AG04449 (cell line): ENCODE measurements at regions not wholly inside any gene's neighbourhood (a gene's known extent, or its start where the extent isn't known, plus 50 kb on each side); places are given as distances from the start of the nearest gene placed in this dataset.

ENCODE experiments used
- CTCF ChIA-PET: fragments of 350-600 bp; formaldehyde crosslinking; extraction: SDS; loops from one replicate; lab custom pipeline; 2021; ENCODE audit warnings: antibody characterized with exemption; lab: Yijun Ruan, JAX
- POLR2A ChIA-PET: fragments of 400-600, 350-600 bp; formaldehyde crosslinking; extraction: SDS; loops from one replicate; lab custom pipeline; 2020; ENCODE audit warnings: antibody characterized with exemption, inconsistent platforms; lab: Yijun Ruan, JAX
- DNase-seq: peaks from one replicate; pipeline ENCODE4 v3.0.0-alpha.2; 2010; ENCODE audit warnings: low read depth, low spot score
- H3K4me3 ChIP-seq: 2 replicates; pipeline ENCODE4 v1.5.1; 2011; ENCODE audit warnings: low read depth, mild to moderate bottlenecking, control low read depth, low read length
- TF ChIP-seq, protein P1 (sequence below): IDR thresholded peaks from one replicate; pipeline ENCODE4 v1.5.1; 2011; ENCODE audit warnings: mild to moderate bottlenecking, moderate library complexity, low read length, control low read depth, inconsistent platforms; ENCODE audit not compliant: insufficient read depth; ENCODE audit errors: missing control alignments

DNA sequence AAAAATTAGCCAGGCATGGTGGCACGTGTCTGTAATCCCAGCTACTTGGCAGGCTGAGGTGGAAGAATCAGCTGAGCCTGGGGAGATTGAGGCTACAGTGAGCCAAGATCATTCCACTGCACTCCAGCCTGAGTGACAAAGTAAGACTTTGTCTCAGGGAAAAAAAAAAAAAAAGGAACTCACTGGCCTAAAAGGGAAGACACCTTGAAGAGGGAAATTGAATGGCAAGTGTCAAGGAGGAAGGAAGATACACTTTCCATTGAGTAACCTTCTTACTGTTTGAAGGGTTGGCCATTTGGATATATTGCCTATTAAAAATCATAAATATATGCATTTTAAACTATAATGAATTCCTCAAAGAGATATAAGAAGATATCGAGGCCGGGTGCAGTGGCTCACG is 147.5 kb upstream of the FAM241A start:
- DNase-seq = no peak
- TF ChIP-seq, protein P1, sequence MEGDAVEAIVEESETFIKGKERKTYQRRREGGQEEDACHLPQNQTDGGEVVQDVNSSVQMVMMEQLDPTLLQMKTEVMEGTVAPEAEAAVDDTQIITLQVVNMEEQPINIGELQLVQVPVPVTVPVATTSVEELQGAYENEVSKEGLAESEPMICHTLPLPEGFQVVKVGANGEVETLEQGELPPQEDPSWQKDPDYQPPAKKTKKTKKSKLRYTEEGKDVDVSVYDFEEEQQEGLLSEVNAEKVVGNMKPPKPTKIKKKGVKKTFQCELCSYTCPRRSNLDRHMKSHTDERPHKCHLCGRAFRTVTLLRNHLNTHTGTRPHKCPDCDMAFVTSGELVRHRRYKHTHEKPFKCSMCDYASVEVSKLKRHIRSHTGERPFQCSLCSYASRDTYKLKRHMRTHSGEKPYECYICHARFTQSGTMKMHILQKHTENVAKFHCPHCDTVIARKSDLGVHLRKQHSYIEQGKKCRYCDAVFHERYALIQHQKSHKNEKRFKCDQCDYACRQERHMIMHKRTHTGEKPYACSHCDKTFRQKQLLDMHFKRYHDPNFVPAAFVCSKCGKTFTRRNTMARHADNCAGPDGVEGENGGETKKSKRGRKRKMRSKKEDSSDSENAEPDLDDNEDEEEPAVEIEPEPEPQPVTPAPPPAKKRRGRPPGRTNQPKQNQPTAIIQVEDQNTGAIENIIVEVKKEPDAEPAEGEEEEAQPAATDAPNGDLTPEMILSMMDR = no peak
- ChIA-PET POLR2A (no interaction called here), CTCF (no interaction called here)
- H3K4me3 ChIP-seq = no peak overlapping the region

DNA sequence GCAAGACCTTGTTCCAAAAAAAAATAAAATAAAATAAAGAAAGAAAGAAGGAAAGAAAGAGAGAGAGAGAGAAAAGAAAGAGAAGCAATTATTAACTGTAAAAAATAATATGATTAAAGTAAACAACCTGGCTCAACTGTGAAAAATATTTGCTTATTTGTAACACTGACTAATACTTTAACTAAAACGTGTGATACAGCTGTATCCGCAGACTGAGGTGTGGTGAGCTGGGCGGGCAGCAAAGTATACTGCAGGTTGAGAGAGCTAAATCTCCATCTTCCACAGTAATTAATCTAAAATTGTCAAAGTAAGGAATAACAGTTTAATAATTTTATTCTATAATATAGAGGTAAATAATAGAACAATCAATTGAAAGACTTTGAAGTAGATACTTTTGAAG is 145.5 kb upstream of the FAM241A start:
- no peak overlapping the region for H3K4me3 ChIP-seq
- TF ChIP-seq, protein P1 = no peak
- DNase-seq = no peak
- POLR2A ChIA-PET = no interaction called here
- CTCF ChIA-PET = no interaction called here

DNA sequence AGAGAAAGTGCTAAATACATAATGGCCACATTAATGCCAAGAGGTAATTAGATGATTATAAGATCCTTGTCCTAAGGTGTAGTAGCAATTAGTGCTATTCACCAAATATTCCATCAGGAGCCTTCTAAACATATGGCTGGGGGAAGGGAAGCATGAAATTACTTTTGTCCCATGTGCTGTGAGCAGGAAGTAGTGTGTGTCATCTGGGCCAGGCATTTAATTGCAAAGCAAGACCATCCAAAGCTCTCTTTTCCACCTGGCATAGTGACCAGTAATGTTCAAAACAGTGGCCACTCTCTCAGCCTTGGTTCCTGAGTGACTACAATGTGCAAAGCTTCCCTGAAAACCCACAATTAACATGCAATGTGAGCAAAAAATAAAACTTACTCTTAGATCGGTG is 144.2 kb upstream of the FAM241A start:
- DNase-seq = no peak
- ChIA-PET POLR2A (interaction anchor here (0.6 kb wide), 1 partner anchor 1107 kb away, joined by 3 read pairs; no protein-coding TSS in a partner anchor), CTCF (no interaction called here)
- TF ChIP-seq, protein P1 = no peak
- no peak overlapping the region for H3K4me3 ChIP-seq

DNA sequence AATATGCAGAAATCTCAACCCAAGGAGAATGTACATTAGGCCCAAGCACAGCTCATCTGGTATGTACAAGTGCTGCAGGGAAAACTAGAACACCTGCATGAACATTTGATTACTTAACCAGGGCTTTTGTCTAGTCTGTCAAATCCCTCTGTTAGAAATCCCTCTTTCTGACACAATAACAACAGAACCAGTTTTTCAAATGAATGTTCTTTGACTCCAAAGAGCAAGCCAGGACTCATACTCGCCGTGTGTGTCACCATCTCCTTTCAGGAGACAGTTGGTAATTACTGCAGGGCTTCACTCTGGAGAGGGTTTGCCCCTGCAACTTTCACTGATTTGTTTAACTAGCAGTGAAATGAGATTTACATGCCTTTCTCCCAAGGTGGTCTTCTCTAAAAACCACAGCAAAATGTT is 143.0 kb upstream of the FAM241A start:
- TF ChIP-seq, protein P1 = no peak
- H3K4me3 ChIP-seq = no peak overlapping the region
- CTCF ChIA-PET = no interaction called here
- DNase-seq = no peak
- POLR2A ChIA-PET = no interaction called here

DNA sequence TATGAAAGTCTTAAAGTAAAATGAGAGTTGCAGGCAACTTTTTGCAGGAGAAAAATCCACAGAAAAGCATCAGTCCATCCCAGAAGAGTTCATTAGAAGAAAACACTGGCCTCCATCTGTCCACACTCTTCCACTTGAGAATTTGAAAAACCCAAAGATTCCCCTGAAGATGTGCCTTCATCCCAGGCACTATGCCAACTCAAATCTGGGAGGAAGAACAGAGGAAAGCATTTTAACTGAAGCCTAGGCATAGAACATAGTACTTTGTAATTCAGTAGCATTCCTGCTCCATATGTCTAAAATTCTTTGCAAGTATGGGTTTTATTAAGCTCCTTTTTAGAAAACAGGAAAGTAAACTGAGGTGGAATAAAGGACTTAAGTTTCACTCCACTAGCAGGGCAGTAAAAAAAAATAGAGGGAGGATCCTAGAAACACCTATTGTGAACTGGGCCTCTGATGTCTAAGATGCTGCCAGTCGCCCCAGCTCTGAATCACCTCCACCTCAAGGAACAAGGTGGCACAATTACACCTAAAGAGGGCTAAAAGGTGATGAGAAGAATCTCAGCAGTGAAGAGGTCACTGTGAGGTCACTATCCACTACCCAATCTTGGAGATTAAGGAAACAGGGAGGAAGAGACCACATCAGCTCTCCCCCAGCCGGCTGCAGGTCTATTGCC is 141.9 kb upstream of the FAM241A start:
- H3K4me3 ChIP-seq = no peak overlapping the region
- POLR2A ChIA-PET = no interaction called here
- CTCF ChIA-PET = no interaction called here
- TF ChIP-seq, protein P1 = no peak
- DNase-seq = no peak

DNA sequence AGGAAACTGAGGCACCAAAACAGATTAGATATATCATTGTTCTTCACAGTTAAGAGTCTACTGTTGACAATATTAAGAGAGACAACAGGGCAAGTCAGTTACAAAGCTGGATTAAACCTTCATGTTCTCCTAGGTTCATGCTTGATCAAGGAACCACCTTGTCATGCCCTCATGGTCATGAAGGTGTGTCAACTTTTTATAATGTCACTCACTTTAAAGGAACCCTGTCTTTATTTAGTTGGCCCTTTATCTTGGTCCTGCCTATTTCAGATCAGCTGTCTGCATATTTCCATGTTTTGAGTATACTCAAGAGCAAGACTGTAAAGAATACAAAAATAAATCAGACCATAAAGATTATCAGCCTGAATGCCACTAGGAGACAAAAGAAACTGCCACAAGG is 140.2 kb upstream of the FAM241A start:
- H3K4me3 ChIP-seq = no peak overlapping the region
- POLR2A ChIA-PET = no interaction called here
- DNase-seq = no peak
- TF ChIP-seq, protein P1 = no peak
- CTCF ChIA-PET = interaction anchor here (0.7 to 1.1 kb wide), 3 partner anchors 11 to 262 kb away, joined by 3 to 4 read pairs (median 3); no protein-coding TSS in a partner anchor
